PFSK-1 (cell line): ENCODE measurements at regions not wholly inside any gene's neighbourhood (a gene's known extent, or its start where the extent isn't known, plus 50 kb on each side); places are given as distances from the start of the nearest gene placed in this dataset.

Experiments used
- FOXP2 ChIP-seq: optimal IDR thresholded peaks from 2 replicates; pipeline ENCODE3; 2011; ENCODE audit warnings: borderline replicate concordance, control low read depth, inconsistent platforms; ENCODE audit not compliant: insufficient read depth; ENCODE audit errors: extremely low read length, extremely low read depth
- POLR2AphosphoS5 ChIP-seq: IDR thresholded peaks from 2 replicates; pipeline ENCODE4 v1.6.1; 2012; ENCODE audit warnings: low read depth, mild to moderate bottlenecking, control low read depth, low read length, moderate library complexity
- REST ChIP-seq, 2 experiments: IDR thresholded peaks; 2 replicates each; pipeline versions ENCODE4 v1.6.1 to v1.8.0; 2011 to 2012; ENCODE audit warnings: low read depth in 2 of 2, low read length in 2 of 2, control low read depth in 1 of 2, inconsistent platforms in 1 of 2, mild to moderate bottlenecking in 1 of 2, moderate library complexity in 1 of 2; ENCODE audit not compliant: insufficient read depth in 1 of 2
- SIN3A ChIP-seq: IDR thresholded peaks from 2 replicates; pipeline ENCODE4 v1.6.1; 2012; ENCODE audit warnings: mild to moderate bottlenecking, low read length, moderate library complexity, borderline replicate concordance; ENCODE audit not compliant: insufficient read depth
- TAF1 ChIP-seq: IDR thresholded peaks from 2 replicates; pipeline ENCODE4 v1.6.1; 2012; ENCODE audit warnings: low read length, control low read depth, borderline replicate concordance; ENCODE audit not compliant: insufficient read depth

- TF ChIP-seq POLR2AphosphoS5 = no peak
- no peak for TF ChIP-seq TAF1
- TF ChIP-seq FOXP2 = no peak
- no peak for TF ChIP-seq SIN3A
Measured at GRCh38 chr21:28758042-28758882, 234.4 kb downstream of the LTN1 start.

DNA sequence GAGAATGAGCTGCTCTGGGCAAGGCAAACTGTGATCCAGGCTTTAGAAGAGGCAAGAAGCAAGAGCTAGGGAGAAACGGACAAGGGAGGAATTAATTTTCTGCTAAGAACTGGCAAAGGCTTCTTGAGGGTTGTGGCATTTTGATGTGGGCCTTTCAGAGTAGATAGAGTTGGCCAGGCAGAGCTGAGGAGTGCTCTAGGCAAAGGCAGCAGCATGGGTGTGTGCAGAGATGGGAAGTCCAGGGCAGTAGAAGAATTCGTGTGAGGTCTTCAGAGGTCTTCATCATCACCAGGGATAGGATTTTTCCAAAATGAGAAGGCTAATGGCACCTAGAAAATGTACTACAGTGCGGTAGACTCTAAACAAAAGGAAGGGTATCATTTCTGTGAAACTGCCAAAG is 237.8 kb downstream of the LTN1 start:
- TF ChIP-seq SIN3A = no peak
- TF ChIP-seq TAF1 = no peak
- TF ChIP-seq POLR2AphosphoS5 = no peak
- TF ChIP-seq FOXP2 = no peak
- no peak for TF ChIP-seq REST (IDR thresholded peaks at IDR 0.05; ENCODE audit: insufficient read depth in 1 of 2, low read depth in 2 of 2, low read length in 2 of 2)

DNA sequence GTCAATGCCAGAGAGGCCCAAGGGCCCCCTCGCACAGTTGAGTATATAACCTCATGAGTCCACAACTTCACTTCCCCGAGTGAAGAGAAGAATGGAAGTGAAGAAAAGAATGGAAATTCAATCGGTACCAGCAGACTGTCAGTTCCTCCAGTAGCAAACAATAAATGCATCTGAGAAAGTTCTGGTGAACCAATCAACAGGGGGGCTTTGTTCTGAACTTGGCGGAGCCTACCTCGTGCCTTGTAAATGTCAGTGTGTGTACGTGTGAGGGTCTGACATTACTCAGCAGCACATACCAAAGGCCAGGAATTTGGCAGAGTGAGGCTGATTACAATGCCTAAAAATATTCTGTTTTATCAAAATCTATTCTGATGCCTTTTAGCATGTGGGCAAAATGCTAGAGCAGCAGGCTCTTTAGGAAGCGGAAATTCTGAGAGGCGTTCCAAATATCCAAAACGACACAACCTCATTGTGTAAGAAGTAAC is 238.5 kb downstream of the LTN1 start:
- TF ChIP-seq FOXP2 (no peak), TAF1 (no peak), SIN3A (no peak), REST (IDR thresholded peaks at IDR 0.05; ENCODE audit: insufficient read depth in 1 of 2, low read depth in 2 of 2, low read length in 2 of 2) (no peak), POLR2AphosphoS5 (no peak)

- no peak for TF ChIP-seq TAF1
- no peak for TF ChIP-seq REST (IDR thresholded peaks at IDR 0.05; ENCODE audit: insufficient read depth in 1 of 2, low read depth in 2 of 2, low read length in 2 of 2)
- TF ChIP-seq FOXP2 = no peak
- no peak for TF ChIP-seq SIN3A
- no peak for TF ChIP-seq POLR2AphosphoS5
Measured at GRCh38 chr21:28752131-28752530, 240.5 kb downstream of the LTN1 start.

- TF ChIP-seq TAF1 (no peak), FOXP2 (no peak), SIN3A (no peak), REST (IDR thresholded peaks at IDR 0.05; ENCODE audit: insufficient read depth in 1 of 2, low read depth in 2 of 2, low read length in 2 of 2) (no peak), POLR2AphosphoS5 (no peak)
Measured at GRCh38 chr21:28751176-28751575, 241.5 kb downstream of the LTN1 start.
